PC-9 (cell line): ENCODE measurements at regions not wholly inside any gene's neighbourhood (a gene's known extent, or its start where the extent isn't known, plus 50 kb on each side); places are given as distances from the start of the nearest gene placed in this dataset.

Experiments
- BruUV-seq: library from RNA; stranded (reverse); fragments of 400-500 nt; replicated peaks from 2 replicates; lab custom pipeline; 2021; lab: Mats Ljungman, UMichigan
- CTCF ChIA-PET: fragments of 300-600 bp; sonication (Branson Sonifier 250); formaldehyde crosslinking; loops from one replicate; lab custom pipeline; 2022; ENCODE audit warnings: antibody characterized with exemption; lab: Charles Lee
- POLR2A ChIA-PET: fragments of 300-600 bp; sonication (Branson Sonifier 250); formaldehyde crosslinking; loops from one replicate; lab custom pipeline; 2022; ENCODE audit warnings: antibody characterized with exemption; ENCODE audit not compliant: unreplicated experiment; lab: Charles Lee
- DNase-seq, 2 experiments: peaks; one replicate each; pipeline versions ENCODE4 v3.0.0 to v3.0.0-alpha.2; 2015 to 2022; ENCODE audit warnings: mixed read lengths in 1 of 2
- H2AFZ ChIP-seq: fragments of 200-600 bp; sonication (generic); 2 replicates; pipeline ENCODE4 v1.8.1; 2017; ENCODE audit warnings: antibody characterized with exemption
- H3F3A ChIP-seq: fragments of 200-600 bp; sonication (generic); 2 replicates; pipeline ENCODE4 v1.8.1; 2017; ENCODE audit warnings: antibody characterized with exemption, mild to moderate bottlenecking, low read depth; ENCODE audit not compliant: insufficient read depth
- H3K27ac ChIP-seq: fragments of 200-600 bp; sonication (generic); 2 replicates; pipeline ENCODE4 v1.6.1; 2016; ENCODE audit warnings: mixed run types
- H3K27me3 ChIP-seq: fragments of 200-600 bp; sonication (generic); 2 replicates; pipeline ENCODE4 v1.6.1; 2016; ENCODE audit warnings: low read depth, mixed run types; ENCODE audit not compliant: insufficient read depth
- H3K36me3 ChIP-seq: fragments of 200-600 bp; sonication (generic); 2 replicates; pipeline ENCODE4 v1.6.1; 2016; ENCODE audit warnings: low read depth, mixed run types
- H3K4me1 ChIP-seq: fragments of 200-600 bp; sonication (generic); replicated peaks from 2 replicates; pipeline ENCODE4 v1.6.1; 2016; ENCODE audit warnings: mixed run types; ENCODE audit not compliant: insufficient read depth
- H3K4me2 ChIP-seq: fragments of 200-600 bp; sonication (generic); 2 replicates; pipeline ENCODE4 v1.6.1; 2017; ENCODE audit warnings: mixed run types
- H3K4me3 ChIP-seq: fragments of 200-600 bp; sonication (generic); 2 replicates; pipeline ENCODE4 v1.6.1; 2016; ENCODE audit warnings: mixed run types
- H3K79me2 ChIP-seq: fragments of 200-600 bp; sonication (generic); 2 replicates; pipeline ENCODE4 v1.6.1; 2017; ENCODE audit warnings: low read depth, mixed run types
- H3K9me2 ChIP-seq: fragments of 200-600 bp; sonication (generic); 2 replicates; pipeline ENCODE4 v1.8.1; 2017; ENCODE audit warnings: mild to moderate bottlenecking; ENCODE audit not compliant: insufficient read depth
- H3K9me3 ChIP-seq: fragments of 200-600 bp; sonication (generic); 2 replicates; pipeline ENCODE4 v1.8.1; 2016; ENCODE audit warnings: low read depth; ENCODE audit not compliant: insufficient read depth
- H4K20me1 ChIP-seq: fragments of 200-600 bp; sonication (generic); 2 replicates; pipeline ENCODE4 v1.8.1; 2017; ENCODE audit not compliant: insufficient read depth
- CTCF ChIP-seq: fragments of 200-600 bp; sonication (generic); conservative IDR thresholded peaks from 2 replicates; pipeline ENCODE4 v1.6.1; 2017; ENCODE audit warnings: mixed run types, antibody characterized with exemption, mild to moderate bottlenecking, moderate library complexity
- EZH2 ChIP-seq: fragments of 200-600 bp; sonication (generic); IDR thresholded peaks from 2 replicates; pipeline ENCODE4 v1.8.0; 2017; ENCODE audit warnings: antibody characterized with exemption, low read depth
- intact Hi-C: fragments of 100-400 bp; cut with micrococcal nuclease; formaldehyde crosslinking; loops from one replicate; pipeline ENCODE4 v1.10.0; 2022; ENCODE audit not compliant: unreplicated experiment

- Histone ChIP-seq H3K27me3 (no peaks in the 10 kb centered on the region), H3K4me1 (no peaks in the 10 kb centered on the region), H2AFZ (no peak overlapping the region), H3K4me3 (no peak overlapping the region), H3K4me2 (no peak overlapping the region), H3K36me3 (no peaks in the 10 kb centered on the region), H3K9me3 (no peaks in the 10 kb centered on the region), H3K27ac (no peak overlapping the region), H3K79me2 (no peaks in the 10 kb centered on the region), H4K20me1 (no peaks in the 10 kb centered on the region), H3F3A (peaks cover 8% of the 10 kb centered on the region; the same call in 1 of the 2 replicates), H3K9me2 (no peaks in the 10 kb centered on the region)
- intact Hi-C loops, result no loop called here
- TF ChIP-seq CTCF (no peak), EZH2 (no peak)
- ChIA-PET POLR2A (no interaction called here), CTCF (no interaction called here)
- no TSS peak for BruUV-seq
- DNase-seq, result no peak
These were observed 82.6 kb downstream of the RRM2 start for GRCh38 chr2:10205162-10205475.

- no TSS peak for BruUV-seq
- Histone ChIP-seq H3K79me2 (no peaks in the 10 kb centered on the region), H3K4me3 (no peak overlapping the region), H3K36me3 (no peaks in the 10 kb centered on the region), H2AFZ (no peak overlapping the region), H3K27me3 (no peaks in the 10 kb centered on the region), H3K4me1 (no peaks in the 10 kb centered on the region), H3K4me2 (no peak overlapping the region), H3K27ac (no peak overlapping the region), H4K20me1 (no peaks in the 10 kb centered on the region), H3K9me2 (no peaks in the 10 kb centered on the region), H3K9me3 (no peaks in the 10 kb centered on the region), H3F3A (0 out of 2 replicates have a peak, but pooled peaks cover 3% of the 10 kb centered on the region)
- intact Hi-C loops, result no loop called here
- TF ChIP-seq EZH2, result no peak
- TF ChIP-seq CTCF, result no peak
- ChIA-PET POLR2A (no interaction called here), CTCF (interaction anchor here (0.5 kb wide), 1 partner anchor 126 kb away, joined by 3 read pairs; no protein-coding TSS in a partner anchor)
- DNase-seq, result no peak
These were observed 86.2 kb downstream of the RRM2 start for GRCh38 chr2:10208736-10209135.

GRCh38 chr2:10209406-10209935, 86.9 kb downstream of the RRM2 start:
- no peaks in the 10 kb centered on the region for H3K9me2 ChIP-seq
- TF ChIP-seq CTCF, result no peak
- POLR2A ChIA-PET, result no interaction called here
- BruUV-seq, result no TSS peak
- no peaks in the 10 kb centered on the region for H4K20me1 ChIP-seq
- H3F3A ChIP-seq, result 0 out of 2 replicates have a peak, but pooled peaks cover 3% of the 10 kb centered on the region
- no peaks in the 10 kb centered on the region for H3K27me3 ChIP-seq
- H3K79me2 ChIP-seq, result no peaks in the 10 kb centered on the region
- H3K4me2 ChIP-seq, result no peak overlapping the region
- intact Hi-C loops, result no loop called here
- CTCF ChIA-PET, result no interaction called here
- no peak for DNase-seq
- no peaks in the 10 kb centered on the region for H3K36me3 ChIP-seq
- H3K4me3 ChIP-seq, result no peak overlapping the region
- H3K27ac ChIP-seq, result no peak overlapping the region
- no peak overlapping the region for H2AFZ ChIP-seq
- no peaks in the 10 kb centered on the region for H3K9me3 ChIP-seq
- H3K4me1 ChIP-seq, result no peaks in the 10 kb centered on the region
